Mammary epithelial cell (primary cell): ENCODE measurements at regions not wholly inside any gene's neighbourhood (a gene's known extent, or its start where the extent isn't known, plus 50 kb on each side); places are given as distances from the start of the nearest gene placed in this dataset.

Source experiments
- CTCF ChIP-seq, 2 donors: IDR thresholded peaks in 1 of 2; conservative IDR thresholded peaks in 1 of 2; 2 replicates each; pipeline ENCODE4 v1.5.1; 2011 to 2012; ENCODE audit warnings: inconsistent platforms in 2 of 2, low read length in 2 of 2, mild to moderate bottlenecking in 2 of 2, control low read depth in 1 of 2, low read depth in 1 of 2; ENCODE audit not compliant: insufficient read depth in 1 of 2; ENCODE audit errors: extremely low read depth in 1 of 2
- EZH2 ChIP-seq: IDR thresholded peaks from 2 replicates; pipeline ENCODE4 v1.6.1; 2012; ENCODE audit warnings: low read length, inconsistent platforms, borderline replicate concordance

- no peak for TF ChIP-seq CTCF (conservative IDR thresholded peaks at IDR 0.05 in 1 of 2, IDR thresholded peaks at IDR 0.05 in 1 of 2; ENCODE audit: extremely low read depth in 1 of 2, insufficient read depth in 1 of 2, low read depth in 1 of 2, low read length in 2 of 2)
- no peak for TF ChIP-seq EZH2
Observed at GRCh38 chr10:3892440-3893425, 107.7 kb upstream of the KLF6 start.
